IgD-negative memory B cell (primary cell): ENCODE measurements at regions not wholly inside any gene's neighbourhood (a gene's known extent, or its start where the extent isn't known, plus 50 kb on each side); places are given as distances from the start of the nearest gene placed in this dataset.
A peak's percentile ranks its signal among the peaks of the same experiment; 100 is the strongest.

ENCODE experiments used
- H3K27ac Mint-ChIP-seq, 3 donors: one replicate each; pipeline ENCODE4 v1.8.0; 2020 to 2022; ENCODE audit warnings: mild to moderate bottlenecking in 3 of 3, mixed read lengths in 3 of 3, moderate library complexity in 1 of 3
- H3K27me3 Mint-ChIP-seq: one replicate; pipeline ENCODE4 v1.8.0; 2021; ENCODE audit warnings: mixed read lengths
- H3K36me3 Mint-ChIP-seq: one replicate; pipeline ENCODE4 v1.8.0; 2020; ENCODE audit warnings: mild to moderate bottlenecking, mixed read lengths
- H3K4me1 Mint-ChIP-seq, 3 donors: one replicate each; pipeline ENCODE4 v1.8.0; 2020 to 2022; ENCODE audit warnings: mixed read lengths in 3 of 3, mild to moderate bottlenecking in 1 of 3
- H3K4me3 Mint-ChIP-seq, 4 donors: one replicate each; pipeline ENCODE4 v1.8.0; 2020 to 2022; ENCODE audit warnings: mild to moderate bottlenecking in 4 of 4, mixed read lengths in 4 of 4, moderate library complexity in 3 of 4
- H3K9me3 Mint-ChIP-seq, 3 donors: one replicate each; pipeline ENCODE4 v1.8.0; 2020 to 2021; ENCODE audit warnings: mixed read lengths in 3 of 3, mild to moderate bottlenecking in 1 of 3

DNA sequence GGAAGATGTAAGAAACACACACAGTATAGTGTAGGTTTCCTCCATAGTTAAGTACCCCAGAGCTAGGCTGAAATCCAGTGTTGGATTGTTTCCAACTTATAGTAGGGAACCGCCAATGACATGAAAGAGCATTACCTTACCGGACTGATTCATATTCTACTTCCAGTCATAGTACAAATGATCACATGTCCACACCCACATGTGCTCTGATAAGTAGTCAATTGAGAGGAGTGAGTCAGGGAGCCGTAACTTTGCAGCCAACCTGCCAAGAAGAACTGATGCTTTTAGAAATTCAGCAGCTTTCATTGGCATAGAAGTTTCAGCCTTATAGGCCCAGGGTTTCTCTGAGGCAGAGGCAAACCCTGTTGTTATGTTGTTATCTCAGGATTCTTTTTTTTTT lies 240.6 kb downstream of the ETS1 start:
- H3K4me1 Mint-ChIP-seq, result peaks cover 20 to 34% (median 24%) of the 10 kb centered on the region in 3 donors
- no peak overlapping the region for H3K27ac Mint-ChIP-seq
- H3K4me3 Mint-ChIP-seq, result no peak overlapping the region
- H3K36me3 Mint-ChIP-seq, result peaks cover 2% of the 10 kb centered on the region
- H3K27me3 Mint-ChIP-seq, result no peaks in the 10 kb centered on the region
- no peaks in the 10 kb centered on the region for H3K9me3 Mint-ChIP-seq

DNA sequence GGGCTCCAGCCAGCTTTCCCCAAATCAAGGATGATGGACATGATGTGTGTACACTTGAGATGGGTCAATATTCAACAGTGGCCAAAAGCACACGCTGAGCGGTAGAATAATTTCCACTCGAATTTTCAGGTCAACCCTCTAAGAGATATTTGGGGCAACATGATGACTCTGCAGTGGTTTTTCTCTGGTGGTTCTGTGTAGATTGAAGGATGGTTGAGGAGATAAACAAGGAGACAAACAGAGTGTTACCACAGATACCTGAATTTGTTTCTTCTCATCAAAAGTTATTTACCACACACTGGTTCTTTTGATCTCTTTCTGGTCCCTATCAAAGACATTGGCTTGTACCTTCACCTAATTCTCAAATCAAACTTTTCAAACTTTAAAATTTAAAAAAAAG lies 242.0 kb downstream of the ETS1 start:
- Mint-ChIP-seq H3K9me3 (no peaks in the 10 kb centered on the region), H3K4me3 (no peak overlapping the region), H3K36me3 (peaks cover 2% of the 10 kb centered on the region), H3K27me3 (no peaks in the 10 kb centered on the region), H3K4me1 (peaks cover 21 to 37% (median 25%) of the 10 kb centered on the region in 3 donors), H3K27ac (peak overlapping the region in 1 of 3 donors; percentile 21)

DNA sequence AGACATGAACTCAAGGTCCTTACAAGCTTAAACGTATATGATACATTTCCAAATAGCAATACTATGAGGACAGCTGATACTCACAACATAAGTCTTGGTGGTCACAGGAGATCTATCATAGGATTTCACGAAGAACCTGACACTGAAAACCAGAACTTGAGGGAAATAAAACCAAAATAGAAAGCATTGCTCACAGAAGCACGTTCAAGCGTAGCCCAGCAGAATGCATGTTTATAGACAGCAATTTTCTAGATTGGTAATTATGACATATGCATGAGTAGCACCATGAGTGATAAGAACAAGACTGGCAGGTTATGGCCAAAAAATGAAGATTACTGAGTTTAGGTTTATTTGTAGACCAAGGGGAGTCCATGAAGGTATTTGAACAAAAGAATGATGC lies 243.5 kb downstream of the ETS1 start:
- no peaks in the 10 kb centered on the region for H3K9me3 Mint-ChIP-seq
- peaks cover 23 to 31% (median 26%) of the 10 kb centered on the region in 3 donors for H3K4me1 Mint-ChIP-seq
- H3K4me3 Mint-ChIP-seq, result no peak overlapping the region
- H3K27me3 Mint-ChIP-seq, result no peaks in the 10 kb centered on the region
- H3K27ac Mint-ChIP-seq, result peak overlapping the region in 1 of 3 donors; percentile 40
- H3K36me3 Mint-ChIP-seq, result peaks cover 2% of the 10 kb centered on the region

DNA sequence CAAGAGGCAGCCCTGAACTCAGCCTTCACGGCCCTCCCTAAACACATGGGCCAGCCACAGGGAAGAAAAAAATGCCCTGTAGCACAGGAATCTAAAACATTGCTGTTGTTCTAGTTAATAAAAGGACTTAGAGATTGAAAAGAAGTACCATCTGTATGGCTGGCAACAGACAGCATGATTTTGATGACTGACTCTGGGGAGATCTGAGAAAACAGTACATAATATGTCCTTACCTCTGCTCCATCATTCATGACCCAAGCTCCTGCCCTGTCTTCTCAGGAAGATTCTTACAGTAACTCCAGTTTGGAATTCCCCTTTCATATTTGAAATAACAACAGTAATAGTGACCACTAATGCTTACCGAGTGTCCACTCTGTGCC lies 244.2 kb downstream of the ETS1 start:
- H3K4me1 Mint-ChIP-seq, result peaks cover 23 to 31% (median 26%) of the 10 kb centered on the region in 3 donors
- no peaks in the 10 kb centered on the region for H3K27me3 Mint-ChIP-seq

DNA sequence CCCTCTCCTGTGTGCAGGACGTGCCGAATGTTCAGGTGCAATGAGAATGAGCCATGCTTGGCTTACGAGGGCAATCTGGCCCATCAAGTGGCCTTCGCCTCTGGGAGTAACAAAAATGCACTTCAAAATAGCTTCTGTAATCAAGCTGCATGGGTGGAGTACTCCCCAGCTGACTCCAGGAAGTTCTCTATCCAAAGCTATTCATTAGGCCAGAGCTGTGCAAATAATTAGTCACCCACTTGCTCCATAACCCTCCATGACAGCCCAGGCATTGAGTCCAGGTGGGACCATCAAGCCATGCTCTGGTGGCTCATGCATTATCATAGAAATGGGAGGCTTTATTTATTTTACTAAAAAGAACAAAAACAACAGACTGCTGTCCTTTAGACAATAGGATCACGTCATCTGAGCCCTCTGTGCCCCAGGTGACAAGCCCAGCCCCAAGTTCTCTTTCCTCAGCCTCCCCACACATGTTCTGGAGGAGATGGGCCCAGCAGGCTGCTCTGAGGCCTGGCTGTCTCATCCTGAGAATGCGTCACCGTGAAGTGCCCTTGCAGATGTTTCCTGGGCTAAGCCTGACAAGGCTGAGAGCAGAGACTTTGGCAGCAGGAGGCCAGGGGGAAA lies 244.7 kb downstream of the ETS1 start:
- H3K9me3 Mint-ChIP-seq, result no peaks in the 10 kb centered on the region
- no peaks in the 10 kb centered on the region for H3K27me3 Mint-ChIP-seq
- peaks cover 23 to 31% (median 26%) of the 10 kb centered on the region in 3 donors for H3K4me1 Mint-ChIP-seq
- H3K27ac Mint-ChIP-seq, result peak overlapping the region in 2 of 3 donors; percentile 29 to 79
- H3K36me3 Mint-ChIP-seq, result peaks cover 2% of the 10 kb centered on the region
- H3K4me3 Mint-ChIP-seq, result peak overlapping the region in 2 of 4 donors; percentile 54 to 75

More for the DNA sequence above, 244.2 kb downstream of the ETS1 start:
- Mint-ChIP-seq H3K4me3 (peak overlapping the region in 1 of 4 donors; percentile 1), H3K36me3 (peaks cover 2% of the 10 kb centered on the region), H3K9me3 (no peaks in the 10 kb centered on the region), H3K27ac (peak overlapping the region in 2 of 3 donors; percentile 29 to 79)

DNA sequence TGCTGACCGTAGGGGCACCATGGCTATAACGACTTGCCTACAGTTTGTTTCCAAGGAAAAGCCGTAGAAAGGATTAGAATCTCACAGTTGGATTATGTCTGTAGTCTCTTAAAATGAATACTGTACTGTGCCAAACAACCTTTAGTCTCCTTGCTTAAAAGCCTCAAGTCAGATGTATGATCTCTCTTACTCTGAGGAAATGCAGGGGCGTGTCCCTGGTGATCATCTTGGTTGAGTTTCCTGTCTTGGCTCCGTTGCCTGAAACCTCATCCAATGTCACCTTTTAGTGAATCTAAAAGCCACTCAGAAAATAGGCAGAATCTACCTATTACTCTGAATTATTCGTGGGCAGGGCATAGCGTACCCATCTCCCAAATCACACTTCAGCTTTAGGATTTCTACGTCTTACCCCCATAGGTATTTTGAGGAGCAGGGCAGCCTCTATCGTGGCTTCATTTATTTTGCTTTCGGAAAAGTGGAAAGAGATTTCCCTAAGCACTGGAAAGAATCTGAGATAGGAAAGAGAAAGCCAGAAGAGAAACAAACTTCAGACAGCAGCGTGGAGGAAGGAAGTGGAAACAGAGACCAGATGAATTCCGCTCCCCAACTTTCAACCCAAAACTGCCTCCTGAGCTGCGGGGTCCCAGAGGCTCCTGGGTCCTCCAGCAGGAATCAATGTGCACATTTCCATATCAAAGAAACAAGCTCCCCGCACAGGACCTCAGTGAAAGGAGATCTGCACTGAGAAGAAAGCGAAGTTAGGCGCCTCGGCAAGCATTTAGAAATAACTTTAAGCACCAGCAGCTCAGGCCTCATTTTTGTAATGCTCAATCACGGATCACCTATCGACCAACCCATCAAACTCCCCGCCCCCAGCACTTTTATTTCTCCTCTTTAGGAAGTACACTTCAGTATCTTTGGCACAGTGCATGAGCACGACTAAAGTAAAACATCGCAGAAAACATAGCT lies 245.8 kb downstream of the ETS1 start:
- Mint-ChIP-seq H3K27ac (no peak overlapping the region), H3K4me1 (peaks cover 23 to 31% (median 26%) of the 10 kb centered on the region in 3 donors), H3K27me3 (no peaks in the 10 kb centered on the region), H3K4me3 (peak overlapping the region in 2 of 4 donors; percentile 4 to 43), H3K36me3 (peaks cover 2% of the 10 kb centered on the region), H3K9me3 (no peaks in the 10 kb centered on the region)

DNA sequence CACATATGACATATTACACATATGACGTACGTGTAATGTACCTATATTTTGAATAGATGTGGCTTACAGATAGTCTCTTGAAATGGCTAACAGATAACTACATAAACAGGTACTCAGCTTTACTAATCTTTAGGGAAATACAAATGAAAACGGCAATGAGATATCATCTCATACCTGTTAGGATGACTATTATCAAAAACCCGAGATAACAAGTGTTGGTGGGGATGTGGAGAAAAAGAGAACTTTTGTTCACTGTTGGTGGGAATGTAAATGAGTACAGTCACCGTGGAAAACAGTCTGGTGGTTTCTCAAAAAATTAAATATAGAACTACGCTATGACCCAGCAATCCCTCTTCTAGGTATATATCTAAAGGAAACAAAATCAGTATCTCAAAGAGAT lies 247.6 kb downstream of the ETS1 start:
- H3K4me1 Mint-ChIP-seq, result peaks cover 23 to 33% (median 26%) of the 10 kb centered on the region in 3 donors
- no peak overlapping the region for H3K27ac Mint-ChIP-seq

DNA sequence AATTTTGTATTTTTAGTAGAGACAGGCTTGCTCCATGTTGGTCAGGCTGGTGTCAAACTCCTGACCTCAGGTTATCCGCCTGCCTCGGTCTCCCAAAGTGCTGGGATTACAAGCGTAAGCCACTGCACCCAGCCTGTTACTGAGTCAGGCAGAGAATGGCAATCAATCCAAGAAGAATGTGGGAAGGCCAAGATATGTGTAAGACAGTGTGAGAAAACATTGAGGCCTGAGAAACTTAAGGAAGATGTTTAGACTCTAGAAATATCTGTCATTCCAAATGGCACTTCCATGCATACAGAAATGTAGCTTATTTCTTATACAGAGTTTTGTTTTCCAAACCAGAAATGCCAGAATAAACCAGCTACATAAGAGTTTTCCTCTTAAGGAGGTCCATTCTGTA lies 248.5 kb downstream of the ETS1 start:
- Mint-ChIP-seq H3K4me3 (no peak overlapping the region), H3K27me3 (no peaks in the 10 kb centered on the region), H3K27ac (no peak overlapping the region), H3K4me1 (peaks cover 20 to 29% (median 23%) of the 10 kb centered on the region in 3 donors), H3K9me3 (no peaks in the 10 kb centered on the region), H3K36me3 (no peaks in the 10 kb centered on the region)

More for the DNA sequence above, 247.6 kb downstream of the ETS1 start:
- Mint-ChIP-seq H3K4me3 (no peak overlapping the region), H3K9me3 (no peaks in the 10 kb centered on the region), H3K36me3 (no peaks in the 10 kb centered on the region), H3K27me3 (no peaks in the 10 kb centered on the region)

DNA sequence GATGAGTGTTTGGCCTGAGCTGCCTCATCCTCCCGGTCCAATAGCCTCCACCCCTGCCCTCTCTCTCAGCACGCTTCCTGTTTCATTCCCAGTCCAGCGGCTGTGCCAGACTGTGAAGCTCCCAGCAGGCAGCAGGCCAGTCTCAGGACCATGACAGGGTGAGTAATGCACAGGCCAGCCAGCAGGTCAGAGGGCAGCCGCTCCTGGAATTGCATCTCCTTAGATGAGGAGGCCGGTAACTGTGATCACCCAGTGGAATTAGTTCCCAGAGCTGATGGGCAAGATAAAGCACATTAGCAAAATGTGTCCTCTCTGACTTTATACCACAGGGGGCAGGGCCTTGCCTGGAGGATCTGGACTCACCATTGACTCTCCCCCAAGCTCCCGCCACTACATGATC lies 251.2 kb downstream of the ETS1 start:
- H3K27me3 Mint-ChIP-seq, result no peaks in the 10 kb centered on the region
- H3K4me3 Mint-ChIP-seq, result no peak overlapping the region
- H3K4me1 Mint-ChIP-seq, result peaks cover 7 to 14% (median 10%) of the 10 kb centered on the region in 3 donors
- H3K27ac Mint-ChIP-seq, result no peak overlapping the region
- no peaks in the 10 kb centered on the region for H3K36me3 Mint-ChIP-seq
- no peaks in the 10 kb centered on the region for H3K9me3 Mint-ChIP-seq

DNA sequence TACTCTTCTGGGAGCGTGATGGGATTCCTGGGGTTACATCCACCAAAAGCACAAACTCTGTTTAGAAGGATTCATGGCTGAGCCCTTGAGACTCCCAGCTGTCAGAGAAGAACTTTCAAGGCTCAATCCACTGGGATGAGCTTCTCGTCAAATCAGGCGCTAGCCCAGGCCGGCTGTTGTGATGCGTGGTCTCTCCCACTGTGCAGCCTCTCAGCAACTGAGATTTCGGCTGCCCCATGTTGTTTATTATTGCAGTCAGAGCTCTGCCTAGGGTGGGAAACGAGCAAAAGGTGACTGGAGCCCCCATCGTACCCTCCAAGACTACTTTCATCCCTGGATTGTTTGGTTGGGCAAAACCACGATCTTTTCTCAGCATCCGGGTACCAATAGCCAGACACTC lies 251.6 kb downstream of the ETS1 start:
- Mint-ChIP-seq H3K9me3 (no peaks in the 10 kb centered on the region), H3K27me3 (no peaks in the 10 kb centered on the region), H3K36me3 (no peaks in the 10 kb centered on the region), H3K4me3 (no peak overlapping the region), H3K4me1 (peaks cover 7 to 16% (median 12%) of the 10 kb centered on the region in 3 donors), H3K27ac (no peak overlapping the region)

DNA sequence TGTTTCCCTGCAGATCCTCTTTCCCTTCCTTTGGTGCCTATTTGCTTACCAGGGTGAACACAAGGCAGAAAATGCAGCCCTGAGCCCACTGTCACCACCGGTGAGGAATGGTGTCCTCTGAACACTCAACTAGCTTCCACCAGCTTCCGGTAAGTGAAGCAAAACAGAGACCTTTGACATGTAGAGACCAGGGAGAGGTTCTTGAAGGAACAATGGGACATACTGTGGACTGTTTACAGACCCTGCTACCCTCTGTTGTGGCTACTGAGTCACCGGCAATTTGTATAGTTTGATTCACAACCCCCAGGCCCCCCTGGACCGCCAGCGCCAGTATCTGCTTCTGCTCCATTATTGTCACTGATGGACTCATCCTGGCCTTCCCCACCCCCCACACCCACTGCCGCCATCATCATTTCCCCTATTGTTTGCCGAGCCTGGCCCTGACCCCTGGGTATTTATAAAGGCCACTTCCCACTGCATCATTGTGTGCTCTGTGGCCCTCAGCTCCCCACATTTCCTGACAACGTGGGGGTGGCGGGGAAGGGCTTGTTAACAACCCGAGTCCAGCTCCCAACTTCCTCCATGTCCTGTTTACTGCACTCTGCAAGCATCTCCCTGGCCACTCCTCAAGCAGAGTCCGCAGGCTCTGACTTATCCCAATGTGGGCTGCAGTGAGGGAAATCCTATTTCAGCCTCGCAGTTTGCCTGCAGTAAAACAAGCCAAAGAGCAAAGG lies 252.9 kb downstream of the ETS1 start:
- H3K27me3 Mint-ChIP-seq, result no peaks in the 10 kb centered on the region
- H3K27ac Mint-ChIP-seq, result no peak overlapping the region
- peaks cover 7 to 13% (median 13%) of the 10 kb centered on the region in 3 donors for H3K4me1 Mint-ChIP-seq
- H3K4me3 Mint-ChIP-seq, result peak overlapping the region in 1 of 4 donors; percentile 15
- H3K9me3 Mint-ChIP-seq, result no peaks in the 10 kb centered on the region
- no peaks in the 10 kb centered on the region for H3K36me3 Mint-ChIP-seq

DNA sequence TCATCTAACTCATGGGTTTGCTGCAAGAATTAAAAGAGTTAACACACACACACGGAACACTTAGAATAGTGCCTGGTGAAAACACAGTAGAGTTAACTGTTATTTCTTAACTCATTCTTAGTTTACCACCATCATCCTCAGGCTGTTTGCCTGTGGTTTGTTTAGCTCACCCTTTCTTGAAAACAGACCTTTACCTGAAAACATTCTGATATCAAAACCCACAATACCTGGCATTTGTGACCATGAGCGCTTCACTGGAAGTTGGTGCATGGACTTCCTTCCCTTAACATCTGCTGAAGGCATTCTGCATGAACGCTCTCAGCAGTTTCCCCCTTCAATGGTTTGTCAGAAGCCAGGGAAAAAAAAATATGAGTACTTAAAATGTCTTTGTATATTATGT lies 256.0 kb downstream of the ETS1 start:
- no peaks in the 10 kb centered on the region for H3K27me3 Mint-ChIP-seq
- H3K36me3 Mint-ChIP-seq, result no peaks in the 10 kb centered on the region
- no peak overlapping the region for H3K27ac Mint-ChIP-seq
- H3K4me3 Mint-ChIP-seq, result peak overlapping the region in 1 of 4 donors; percentile 58
- H3K9me3 Mint-ChIP-seq, result no peaks in the 10 kb centered on the region
- peaks cover 13 to 17% (median 16%) of the 10 kb centered on the region in 3 donors for H3K4me1 Mint-ChIP-seq

DNA sequence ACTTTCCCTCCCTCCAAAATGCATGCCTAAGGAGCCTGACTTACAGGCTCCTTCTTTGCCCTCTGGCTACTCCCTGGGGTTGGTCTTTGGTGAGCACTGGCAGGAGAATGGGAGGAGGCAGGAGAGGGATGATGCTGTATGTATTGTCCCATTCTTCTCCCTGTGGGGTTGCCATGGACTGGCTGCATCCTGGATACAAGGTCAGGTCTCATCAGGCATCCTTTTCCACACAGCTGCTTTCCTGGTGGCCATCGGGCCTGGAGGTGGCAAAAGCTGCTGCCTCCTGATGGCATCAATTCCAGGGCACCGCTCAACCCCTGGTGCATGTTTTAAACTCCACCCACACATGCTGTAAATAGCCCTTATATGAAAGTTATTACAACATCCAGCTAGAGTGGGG lies 257.2 kb downstream of the ETS1 start:
- Mint-ChIP-seq H3K9me3 (no peaks in the 10 kb centered on the region), H3K27ac (no peak overlapping the region), H3K36me3 (no peaks in the 10 kb centered on the region), H3K27me3 (no peaks in the 10 kb centered on the region), H3K4me3 (no peak overlapping the region), H3K4me1 (peaks cover 11 to 17% (median 16%) of the 10 kb centered on the region in 3 donors)

DNA sequence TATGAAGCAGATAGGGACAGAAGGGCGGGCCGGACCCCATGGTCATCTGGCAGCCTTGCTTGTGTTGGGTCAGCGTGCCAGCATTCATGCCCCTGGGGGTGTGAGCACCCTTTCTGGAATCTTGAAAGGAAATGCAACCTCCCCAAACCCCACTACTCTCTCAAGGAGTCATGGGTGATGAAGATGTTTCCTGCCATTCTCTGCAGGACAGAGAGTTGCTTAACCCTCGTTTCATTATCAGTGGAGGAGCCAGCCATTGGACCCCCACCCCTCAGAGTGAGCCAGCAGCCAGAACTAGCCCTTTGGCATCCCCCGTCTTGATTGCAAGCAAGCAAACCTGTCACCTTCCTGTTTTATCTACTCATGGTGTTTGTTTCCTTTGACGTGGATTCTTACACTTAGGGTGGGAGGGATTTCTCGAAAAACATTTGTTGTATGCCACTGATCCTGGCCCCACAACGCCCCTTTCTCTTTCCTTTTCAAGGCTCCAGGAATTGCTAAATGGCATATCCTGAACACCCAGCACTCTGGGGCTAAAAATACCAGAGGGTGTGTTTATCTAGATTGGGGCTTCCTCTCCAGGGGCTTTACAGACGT lies 258.3 kb downstream of the ETS1 start:
- Mint-ChIP-seq H3K27me3 (no peaks in the 10 kb centered on the region), H3K27ac (peak overlapping the region in 2 of 3 donors; percentile 44 to 88), H3K4me3 (peak overlapping the region in 2 of 4 donors; percentile 29 to 61), H3K4me1 (peaks cover 11 to 20% (median 16%) of the 10 kb centered on the region in 3 donors), H3K36me3 (no peaks in the 10 kb centered on the region), H3K9me3 (no peaks in the 10 kb centered on the region)
